H9 (cell line): ENCODE measurements at regions not wholly inside any gene's neighbourhood (a gene's known extent, or its start where the extent isn't known, plus 50 kb on each side); places are given as distances from the start of the nearest gene placed in this dataset.

Source experiments
- DNase-seq: peaks from one replicate; pipeline ENCODE4 v3.0.0-alpha.2; 2017
- H2AFZ ChIP-seq: one replicate; pipeline ENCODE4 v1.6.1; 2013; ENCODE audit warnings: mild to moderate bottlenecking, low read length, control low read depth, moderate library complexity
- H2AK5ac ChIP-seq: 2 replicates; pipeline ENCODE4 v1.6.1; 2013; ENCODE audit warnings: low read length, control low read depth, mixed read lengths; ENCODE audit not compliant: insufficient read length
- H2BK120ac ChIP-seq: one replicate; pipeline ENCODE4 v1.6.1; 2013; ENCODE audit warnings: low read depth, mild to moderate bottlenecking, low read length, control low read depth, inconsistent platforms; ENCODE audit not compliant: poor library complexity, severe bottlenecking
- H2BK12ac ChIP-seq: 2 replicates; pipeline ENCODE4 v1.6.1; 2013; ENCODE audit warnings: low read length, control low read depth, mixed read lengths, low read depth; ENCODE audit not compliant: insufficient read length
- H2BK15ac ChIP-seq: 2 replicates; pipeline ENCODE4 v1.6.1; 2013; ENCODE audit warnings: low read depth, low read length, control low read depth
- H2BK20ac ChIP-seq: one replicate; pipeline ENCODE4 v1.6.1; 2013; ENCODE audit warnings: low read depth, mild to moderate bottlenecking, low read length, control low read depth, inconsistent platforms; ENCODE audit not compliant: poor library complexity, severe bottlenecking
- H2BK5ac ChIP-seq: 2 replicates; pipeline ENCODE4 v1.6.1; 2013; ENCODE audit warnings: low read length, control low read depth, mixed read lengths; ENCODE audit not compliant: insufficient read length
- H3K14ac ChIP-seq: 2 replicates; pipeline ENCODE4 v1.6.1; 2013; ENCODE audit warnings: low read length, control low read depth; ENCODE audit not compliant: insufficient read depth
- H3K18ac ChIP-seq: 2 replicates; pipeline ENCODE4 v1.6.1; 2013; ENCODE audit warnings: low read depth, mild to moderate bottlenecking, mixed read lengths, low read length, control low read depth; ENCODE audit not compliant: insufficient read length
- H3K23ac ChIP-seq: 2 replicates; pipeline ENCODE4 v1.6.1; 2013; ENCODE audit warnings: low read length, control low read depth, mixed read lengths, low read depth; ENCODE audit not compliant: insufficient read length
- H3K23me2 ChIP-seq: 2 replicates; pipeline ENCODE4 v1.6.1; 2013; ENCODE audit warnings: low read depth, mild to moderate bottlenecking, mixed read lengths, low read length, control low read depth; ENCODE audit not compliant: insufficient read length, poor library complexity, severe bottlenecking
- H3K27ac ChIP-seq: 2 replicates; pipeline ENCODE4 v1.5.1; 2013; ENCODE audit warnings: low read length, control low read depth, mixed read lengths, low read depth; ENCODE audit not compliant: insufficient read length
- H3K27me3 ChIP-seq: 2 replicates; pipeline ENCODE4 v1.6.1; 2013; ENCODE audit warnings: low read length, control low read depth, inconsistent platforms; ENCODE audit not compliant: insufficient read depth
- H3K4ac ChIP-seq: 2 replicates; pipeline ENCODE4 v1.6.1; 2013; ENCODE audit warnings: low read depth, mild to moderate bottlenecking, control low read depth, inconsistent platforms, low read length, moderate library complexity
- H3K4me1 ChIP-seq: 2 replicates; pipeline ENCODE4 v1.6.1; 2013; ENCODE audit warnings: low read length, control low read depth, inconsistent platforms; ENCODE audit not compliant: insufficient read depth
- H3K4me2 ChIP-seq: 2 replicates; pipeline ENCODE4 v1.6.1; 2013; ENCODE audit warnings: low read length, control low read depth, mixed read lengths; ENCODE audit not compliant: insufficient read length, insufficient read depth
- H3K56ac ChIP-seq: 2 replicates; pipeline ENCODE4 v1.6.1; 2013; ENCODE audit warnings: low read depth, mild to moderate bottlenecking, mixed read lengths, low read length, control low read depth; ENCODE audit not compliant: insufficient read length
- H3K79me1 ChIP-seq: 2 replicates; pipeline ENCODE4 v1.6.1; 2013; ENCODE audit warnings: low read depth, mild to moderate bottlenecking, moderate library complexity, low read length, control low read depth, inconsistent platforms; ENCODE audit not compliant: insufficient read depth, poor library complexity, severe bottlenecking
- H3K79me2 ChIP-seq: 2 replicates; pipeline ENCODE4 v1.6.1; 2013; ENCODE audit warnings: low read length, control low read depth, inconsistent platforms; ENCODE audit not compliant: insufficient read depth
- H3K9ac ChIP-seq: 2 replicates; pipeline ENCODE4 v1.6.1; 2013; ENCODE audit warnings: low read length, control low read depth, mixed read lengths; ENCODE audit not compliant: insufficient read length; ENCODE audit errors: extremely low read depth
- H3K9me3 ChIP-seq: one replicate; pipeline ENCODE4 v1.6.1; 2013; ENCODE audit warnings: low read depth, low read length, inconsistent platforms; ENCODE audit not compliant: control insufficient read depth
- H3T11ph ChIP-seq: one replicate; pipeline ENCODE4 v1.6.1; 2013; ENCODE audit warnings: mild to moderate bottlenecking, low read length, control low read depth, inconsistent platforms
- H4K20me1 ChIP-seq: one replicate; pipeline ENCODE4 v1.6.1; 2013; ENCODE audit not compliant: control insufficient read depth, insufficient read length, insufficient read depth
- H4K5ac ChIP-seq: 2 replicates; pipeline ENCODE4 v1.6.1; 2013; ENCODE audit warnings: low read depth, mild to moderate bottlenecking, mixed read lengths, low read length, control low read depth; ENCODE audit not compliant: insufficient read length
- H4K8ac ChIP-seq: replicated peaks from 2 replicates; pipeline ENCODE4 v1.6.1; 2013; ENCODE audit warnings: low read length, control low read depth, mixed read lengths, low read depth; ENCODE audit not compliant: insufficient read length
- H4K91ac ChIP-seq: 2 replicates; pipeline ENCODE4 v1.6.1; 2013; ENCODE audit warnings: low read depth, mild to moderate bottlenecking, moderate library complexity, mixed read lengths, low read length, control low read depth; ENCODE audit not compliant: insufficient read length
- H3K27ac Mint-ChIP-seq, 3 experiments: 2 replicates in 2 of 3; 3 replicates in 1 of 3; pipeline ENCODE4 v1.8.0; 2020 to 2021; ENCODE audit warnings: mixed read lengths in 3 of 3, mild to moderate bottlenecking in 1 of 3, moderate library complexity in 1 of 3
- H3K27me3 Mint-ChIP-seq: 2 replicates; pipeline ENCODE4 v1.8.0; 2021; ENCODE audit warnings: low read depth, mild to moderate bottlenecking, moderate library complexity, mixed read lengths
- H3K36me3 Mint-ChIP-seq, 3 experiments: 2 replicates in 2 of 3; 3 replicates in 1 of 3; pipeline ENCODE4 v1.8.0; 2020 to 2021; ENCODE audit warnings: low read depth in 3 of 3, mixed read lengths in 3 of 3; ENCODE audit not compliant: insufficient read depth in 1 of 3
- H3K4me1 Mint-ChIP-seq, 2 experiments: 2 replicates each; pipeline ENCODE4 v1.8.0; 2020; ENCODE audit warnings: mixed read lengths in 2 of 2
- H3K4me3 Mint-ChIP-seq, 2 experiments: 2 replicates in 1 of 2; 3 replicates in 1 of 2; pipeline ENCODE4 v1.8.0; 2020 to 2021; ENCODE audit warnings: mild to moderate bottlenecking in 2 of 2, mixed read lengths in 2 of 2, moderate library complexity in 1 of 2
- H3K9me3 Mint-ChIP-seq, 2 experiments: 2 replicates in 1 of 2; 3 replicates in 1 of 2; pipeline ENCODE4 v1.8.0; 2020; ENCODE audit warnings: mild to moderate bottlenecking in 2 of 2, mixed read lengths in 2 of 2, moderate library complexity in 1 of 2
- CTCF ChIP-seq: fragments of 200-600 bp; sonication (generic); conservative IDR thresholded peaks from 3 replicates; pipeline ENCODE4 v1.8.0; 2021; ENCODE audit warnings: antibody characterized with exemption, mild to moderate bottlenecking
- WGBS: extraction: QIAGEN DNeasy Blood & Tissue Kit; methylation state at CpG from one replicate; pipeline ENCODE4 v1.1.7; 2013; ENCODE audit warnings: missing lambda C conversion rate, low lambda C conversion rate, mixed read lengths; ENCODE audit not compliant: insufficient read length; ENCODE audit errors: extremely low coverage; 5-methylcytosine and 5-hydroxymethylcytosine counted together

GRCh38 chr18:5596585-5596984, 52.8 kb upstream of the EPB41L3 start:
- DNase-seq: no peak
- no peak for TF ChIP-seq CTCF

More at GRCh38 chr18:5596585-5596984, 52.8 kb upstream of the EPB41L3 start:
- H2BK5ac ChIP-seq: no peak overlapping the region
- H2AFZ ChIP-seq: no peak overlapping the region
- H3K23me2 ChIP-seq: no peaks in the 10 kb centered on the region
- no CpG with 5 or more reads among the region's 2 CpGs for WGBS
- H2BK20ac ChIP-seq: no peak overlapping the region
- no peak overlapping the region for H3K18ac ChIP-seq
- no peaks in the 10 kb centered on the region for H4K20me1 ChIP-seq
- no peak overlapping the region for H3K56ac ChIP-seq
- no peak overlapping the region for H3K14ac ChIP-seq
- H3K23ac ChIP-seq: no peak overlapping the region
- H3K27me3 ChIP-seq: no peaks in the 10 kb centered on the region
- no peak overlapping the region for H4K5ac ChIP-seq
- H3K4me1 ChIP-seq: no peaks in the 10 kb centered on the region
- H2BK120ac ChIP-seq: no peak overlapping the region
- H3T11ph ChIP-seq: no peak overlapping the region
- H4K91ac ChIP-seq: no peak overlapping the region
- H2BK15ac ChIP-seq: no peak overlapping the region
- H3K4me3 Mint-ChIP-seq: no peak overlapping the region
- H3K9me3 ChIP-seq: peaks cover 5% of the 10 kb centered on the region
- H4K8ac ChIP-seq: no peak overlapping the region
- H3K4ac ChIP-seq: no peak overlapping the region
- no peak overlapping the region for H2AK5ac ChIP-seq
- no peaks in the 10 kb centered on the region; the same call in 1 of the 2 replicates for H3K27me3 Mint-ChIP-seq
- peaks cover 14 to 16% of the 10 kb centered on the region in 2 experiments for H3K4me1 Mint-ChIP-seq
- H3K79me2 ChIP-seq: no peaks in the 10 kb centered on the region
- no peak overlapping the region for H3K27ac ChIP-seq
- peaks cover 21% of the 10 kb centered on the region in 2 experiments for H3K9me3 Mint-ChIP-seq
- H3K4me2 ChIP-seq: no peak overlapping the region
- no peak overlapping the region for H2BK12ac ChIP-seq
- peaks cover 7 to 24% (median 7%) of the 10 kb centered on the region in 3 experiments; a peak in 6 of 7 replicates for H3K36me3 Mint-ChIP-seq
- no peak overlapping the region for H3K9ac ChIP-seq
- H3K79me1 ChIP-seq: no peaks in the 10 kb centered on the region
- H3K27ac Mint-ChIP-seq: no peak overlapping the region
